Inflammatory macrophage treated with lipopolysaccharide for 1 hour (primary cell): ENCODE measurements at regions not wholly inside any gene's neighbourhood (a gene's known extent, or its start where the extent isn't known, plus 50 kb on each side); places are given as distances from the start of the nearest gene placed in this dataset.
"Not testable (repeated sequence)": the region's sequence is repeated elsewhere in the genome, so short reads cannot be mapped to it uniquely, and the experiment has no call there.

Experiments
- DNase-seq, 2 donors: peaks; one replicate each; pipeline ENCODE4 v3.0.0-alpha.2; 2020 to 2022

DNA sequence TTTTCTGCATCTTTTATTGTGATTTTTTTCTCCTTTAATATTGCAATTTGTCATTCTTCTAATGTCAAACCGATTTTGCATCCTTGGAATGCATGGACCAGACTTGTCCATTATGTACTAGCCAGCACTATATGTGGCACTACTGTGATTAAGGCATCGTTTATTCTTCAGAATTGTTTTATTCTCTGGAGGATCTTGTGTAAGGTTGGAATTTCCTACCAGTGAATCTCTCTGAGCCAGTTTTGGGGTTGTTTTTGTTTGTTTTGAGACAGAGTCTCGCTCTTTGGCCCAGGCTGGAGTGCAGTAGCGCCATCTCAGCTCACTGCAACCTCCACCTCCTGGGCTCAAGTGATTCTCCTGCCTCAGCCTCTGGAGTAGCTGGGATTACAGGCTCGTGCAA lies 58.5 kb downstream of the IGLL5 start:
- peak; percentile 35 to 65 for DNase-seq

DNA sequence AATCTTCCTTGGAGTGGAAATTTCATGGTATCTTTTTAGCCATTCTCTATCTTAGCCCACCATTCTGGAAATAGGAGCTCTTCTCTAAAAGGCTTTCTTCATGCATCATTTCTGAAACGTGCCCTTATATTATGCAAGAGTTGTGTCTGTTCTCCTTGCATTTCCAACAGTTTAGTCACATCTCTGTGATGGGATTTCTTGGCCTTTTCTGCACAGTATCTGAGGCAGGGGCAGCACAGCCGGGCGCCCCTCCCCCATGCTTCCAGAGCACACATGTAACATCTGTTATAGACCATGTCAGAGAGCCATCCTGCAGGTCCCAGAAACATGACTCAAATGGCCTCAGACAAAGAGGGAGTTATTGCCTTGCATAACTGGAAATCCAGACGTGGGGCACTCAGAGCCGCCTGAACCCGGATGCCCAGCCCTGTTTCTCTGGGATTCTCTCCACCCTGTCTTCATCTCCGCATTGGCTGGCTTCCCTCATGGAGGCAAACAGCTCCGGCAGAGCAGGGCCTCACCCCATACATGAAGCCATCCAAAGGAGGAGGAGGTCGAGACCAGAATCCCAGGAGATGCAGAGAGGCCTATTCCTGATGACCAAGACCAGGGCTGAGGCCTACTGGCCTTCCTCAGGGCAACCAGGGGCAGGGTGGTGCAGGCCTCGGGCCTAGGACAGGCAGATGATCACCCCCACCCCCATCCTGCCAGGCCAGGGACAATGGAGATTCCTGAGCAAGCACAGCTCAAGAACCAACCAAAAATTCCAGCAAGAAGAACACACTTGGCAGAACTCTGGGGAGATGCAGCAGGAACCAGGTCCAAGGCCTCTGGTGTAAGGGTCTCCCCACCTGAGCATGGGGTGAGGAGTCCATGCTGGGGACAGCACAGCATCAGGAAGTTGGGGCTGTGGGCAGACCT lies 61.3 kb downstream of the IGLL5 start:
- DNase-seq, result peak in 1 of 2 donors; percentile 21

DNA sequence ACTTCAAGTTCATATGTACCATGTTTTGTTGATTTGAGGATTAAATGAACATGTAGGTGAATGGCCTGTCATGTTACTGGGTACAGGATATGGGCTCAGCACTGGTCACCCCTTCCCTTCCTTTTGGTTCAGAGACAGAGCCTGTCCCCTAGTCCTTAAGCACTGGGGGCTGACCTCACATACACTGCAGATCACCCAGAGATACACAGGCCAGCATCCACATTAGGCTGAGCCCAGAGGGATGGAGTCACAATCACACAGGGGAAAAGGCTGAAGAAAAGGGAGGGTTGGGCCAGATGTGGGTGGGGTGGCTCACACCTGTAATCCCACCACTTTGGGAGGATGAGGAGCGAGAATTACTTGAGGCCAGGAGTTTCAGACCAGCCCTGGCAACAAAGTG lies 62.3 kb downstream of the IGLL5 start:
- DNase-seq, result no peak

DNA sequence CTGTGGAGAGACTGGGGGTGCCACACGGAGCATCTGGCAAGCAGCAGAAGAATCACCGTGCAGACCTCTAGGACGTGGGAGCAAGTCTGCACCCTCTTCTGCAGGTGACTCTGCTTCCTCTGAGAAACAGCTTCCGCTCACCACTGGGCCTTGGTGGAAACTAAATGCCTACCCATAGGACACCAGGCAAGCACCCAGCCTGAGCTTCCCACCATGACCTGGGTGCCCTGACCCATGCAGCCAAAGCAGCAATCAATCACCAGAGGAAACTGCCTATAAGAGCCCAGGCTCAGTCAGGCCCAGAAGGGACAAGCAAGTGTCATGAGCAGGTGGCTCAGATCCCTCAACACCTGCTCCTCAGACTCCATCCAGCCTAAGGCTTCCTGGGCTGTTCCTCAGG lies 63.4 kb downstream of the IGLL5 start:
- DNase-seq, result no peak

DNA sequence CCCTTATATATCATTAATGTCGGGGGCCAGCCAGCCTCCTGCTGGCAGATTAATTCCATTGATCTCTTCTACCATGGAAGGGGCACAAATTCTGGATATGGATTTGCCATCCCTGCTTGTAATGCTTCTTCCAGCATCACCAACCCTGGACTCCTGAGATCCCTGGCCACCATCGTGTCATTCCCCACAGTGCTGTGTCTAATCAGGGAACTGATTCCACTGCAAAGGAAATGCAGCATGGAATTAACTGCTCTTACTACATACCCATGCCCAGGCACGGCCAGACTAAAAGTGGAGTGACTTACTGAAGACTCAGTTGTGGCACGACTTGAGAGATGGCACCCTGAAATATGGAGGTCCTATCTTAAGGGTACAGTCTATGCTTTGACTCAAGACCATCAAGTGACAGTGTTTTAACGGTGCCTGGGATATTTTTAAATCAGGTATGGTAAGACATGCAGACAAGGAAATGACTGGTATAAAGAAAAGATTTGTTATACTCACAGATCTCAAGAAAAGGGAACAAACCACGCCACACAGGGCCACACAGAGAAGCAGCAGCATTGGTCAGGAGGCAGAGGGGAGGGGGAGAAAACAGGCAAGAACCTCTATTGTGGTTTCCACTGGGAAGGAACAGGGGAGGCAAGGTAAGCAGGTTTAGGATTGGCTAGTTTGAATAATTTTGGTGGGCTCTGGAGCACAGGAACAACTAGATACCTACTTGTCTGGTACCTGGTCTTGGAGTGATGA lies 65.1 kb downstream of the IGLL5 start:
- no peak for DNase-seq

DNA sequence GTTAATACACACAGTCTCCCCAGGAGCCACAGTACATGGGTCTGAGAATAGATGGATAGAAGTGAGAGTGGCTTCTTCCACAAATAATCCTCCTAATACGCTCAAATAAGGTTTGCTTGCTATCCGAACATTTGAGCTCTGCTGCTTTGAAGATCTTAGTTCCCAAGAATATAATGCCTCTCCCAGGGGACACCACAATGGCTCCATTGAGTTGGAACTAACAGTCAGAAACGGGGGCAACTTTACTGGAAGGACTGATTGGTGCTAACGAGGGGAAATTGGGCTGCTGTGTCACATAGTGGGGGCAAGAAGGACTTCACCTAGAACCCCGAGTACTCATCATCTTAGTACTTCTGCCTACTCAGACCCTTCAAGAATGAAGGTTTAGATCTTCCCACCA lies 66.2 kb downstream of the IGLL5 start:
- no peak for DNase-seq

DNA sequence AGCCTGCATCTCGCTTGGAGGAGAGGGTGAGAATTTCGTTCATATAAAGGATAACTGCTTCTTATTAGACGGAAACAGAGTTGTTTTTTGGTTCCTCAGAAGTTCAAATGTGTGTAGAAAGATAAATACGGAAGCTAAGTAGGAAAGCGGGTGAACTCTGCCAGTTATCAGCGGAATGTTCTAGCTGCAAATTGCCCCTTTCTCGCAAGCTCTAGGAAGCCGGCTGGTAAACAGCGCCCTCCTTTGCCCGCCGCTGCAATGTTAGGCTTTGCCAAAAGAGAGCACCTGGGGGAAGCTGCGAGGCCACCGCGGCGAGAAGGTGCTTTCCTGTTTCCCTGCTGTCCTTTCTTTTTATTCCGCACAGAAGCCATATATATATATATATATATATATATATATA lies 67.0 kb downstream of the IGLL5 start:
- DNase-seq, result peak in 1 of 2 donors; percentile 58

DNA sequence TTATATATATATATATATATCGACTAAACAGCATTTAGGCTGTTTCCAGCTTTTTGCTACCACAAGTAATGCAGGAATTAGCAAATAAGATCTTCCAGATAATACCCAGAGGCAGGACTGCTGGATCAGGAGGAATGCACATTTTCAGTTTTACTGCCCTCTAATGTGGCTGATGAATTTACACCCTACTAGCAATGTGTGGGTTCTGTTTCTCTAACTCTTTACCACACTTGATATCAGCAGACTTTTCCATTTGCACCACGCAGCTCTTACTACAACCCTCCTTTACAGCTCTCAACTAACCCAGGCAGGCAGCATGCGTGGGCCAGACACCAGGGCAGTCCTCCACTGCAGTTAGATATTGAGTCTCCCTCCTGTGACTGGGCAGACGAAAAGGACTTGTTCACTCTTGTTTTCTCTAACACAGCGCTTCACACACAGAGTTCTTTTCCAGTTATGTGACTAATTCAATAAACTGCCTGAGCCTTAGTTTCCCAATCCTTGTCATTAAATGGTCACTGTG lies 67.7 kb downstream of the IGLL5 start:
- DNase-seq, result no peak

DNA sequence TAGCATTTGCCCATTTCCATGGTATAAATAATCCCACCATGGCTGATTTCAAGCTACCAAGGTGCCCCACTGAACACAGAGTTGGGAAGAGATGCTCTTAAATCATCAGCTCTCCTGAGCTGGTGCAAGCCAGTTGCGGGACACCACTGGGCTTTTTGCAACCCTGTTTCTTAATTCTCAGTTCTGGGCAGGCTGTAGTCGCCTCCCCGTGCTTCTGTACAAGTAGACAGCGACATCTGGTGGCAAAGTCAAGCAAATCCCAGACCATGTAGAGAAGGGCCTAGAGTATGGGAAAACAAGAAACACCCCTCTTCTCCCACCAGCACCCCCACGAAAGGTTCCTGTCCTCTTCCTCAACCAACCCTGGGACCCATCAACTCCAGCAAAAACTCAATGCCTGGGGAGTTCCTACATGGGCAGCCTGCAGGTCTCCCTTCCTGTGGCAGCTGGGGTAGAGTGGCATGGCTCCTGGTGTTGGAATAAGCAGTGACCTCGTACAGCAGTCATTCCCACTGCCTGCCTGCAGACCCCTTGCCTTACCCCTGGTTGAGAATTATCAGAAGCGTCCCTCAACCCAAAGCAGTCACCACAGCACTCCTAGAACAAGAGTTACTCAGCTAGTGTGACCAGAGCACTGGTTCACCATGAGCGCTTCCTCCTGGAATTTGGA lies 68.4 kb downstream of the IGLL5 start:
- peak; percentile 54 to 87 for DNase-seq

DNA sequence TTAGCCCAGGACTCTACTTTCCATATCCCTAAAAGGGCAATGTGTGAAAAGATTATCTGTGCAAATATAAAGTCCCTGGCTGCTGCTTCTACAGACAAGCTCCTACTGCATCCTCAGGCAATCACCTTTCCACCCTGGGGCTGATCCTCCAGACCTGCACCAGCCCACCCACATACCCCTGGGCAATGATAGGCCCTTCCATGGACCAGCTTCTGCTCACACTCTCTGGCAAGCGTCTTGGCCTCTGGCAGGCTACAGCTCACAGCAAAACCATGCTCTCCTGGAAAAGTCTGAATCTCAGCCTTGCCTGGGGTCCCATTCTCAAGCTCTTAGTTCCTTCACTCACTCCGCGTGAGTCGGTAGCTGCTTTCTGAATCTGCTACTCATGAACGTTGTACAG lies 69.5 kb downstream of the IGLL5 start:
- DNase-seq, result no peak

DNA sequence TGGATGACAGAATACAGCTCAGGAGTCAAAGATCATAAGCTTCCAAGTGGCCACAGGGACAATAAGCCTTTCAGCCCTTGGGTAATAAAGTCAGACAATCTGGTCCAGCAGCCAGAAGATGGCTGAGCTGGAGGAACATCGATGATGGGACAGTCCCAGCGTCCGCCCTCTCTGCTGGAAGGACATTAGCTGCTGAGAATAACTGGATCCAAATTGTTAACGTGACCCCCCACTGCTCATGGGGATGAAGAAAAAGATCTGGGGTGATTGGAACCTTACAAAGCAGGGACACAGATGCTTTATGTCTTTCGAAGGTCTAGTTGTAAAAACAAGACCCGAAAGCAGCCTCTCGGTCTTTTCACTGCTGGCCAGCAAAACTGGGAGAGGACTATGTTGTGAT lies 71.0 kb downstream of the IGLL5 start:
- DNase-seq, result no peak

DNA sequence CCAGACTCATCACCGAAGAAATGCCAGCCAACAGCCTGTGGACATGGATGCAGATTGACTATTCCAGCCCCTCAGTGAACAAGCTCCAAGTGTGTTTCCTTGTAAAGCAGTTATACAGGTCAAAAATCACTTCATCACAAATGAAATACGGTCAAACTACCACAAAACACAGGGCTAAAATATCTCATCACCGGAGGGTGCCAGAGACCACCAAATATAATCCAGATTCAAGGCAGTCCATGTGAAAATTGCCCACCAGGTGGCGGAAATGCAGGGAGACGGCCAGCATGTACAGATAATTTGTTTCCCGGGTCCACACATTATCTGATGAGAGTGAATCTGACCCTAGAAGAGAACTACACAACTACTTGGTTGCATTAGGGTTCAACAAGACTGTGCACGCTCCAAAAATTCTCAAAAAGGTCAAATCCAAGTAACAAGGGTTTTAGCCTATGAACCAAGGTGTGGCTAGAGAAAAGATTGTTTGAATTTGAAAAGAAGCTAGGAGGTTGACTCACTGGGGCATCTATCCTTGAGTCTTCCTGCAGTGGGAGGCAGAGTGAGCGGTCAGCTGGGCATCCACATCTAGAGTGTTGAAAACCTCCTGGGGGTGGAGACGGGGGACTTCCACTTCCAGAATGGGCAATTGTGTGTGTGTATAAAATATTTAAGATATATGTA lies 71.7 kb downstream of the IGLL5 start:
- peak; percentile 49 to 66 for DNase-seq

DNA sequence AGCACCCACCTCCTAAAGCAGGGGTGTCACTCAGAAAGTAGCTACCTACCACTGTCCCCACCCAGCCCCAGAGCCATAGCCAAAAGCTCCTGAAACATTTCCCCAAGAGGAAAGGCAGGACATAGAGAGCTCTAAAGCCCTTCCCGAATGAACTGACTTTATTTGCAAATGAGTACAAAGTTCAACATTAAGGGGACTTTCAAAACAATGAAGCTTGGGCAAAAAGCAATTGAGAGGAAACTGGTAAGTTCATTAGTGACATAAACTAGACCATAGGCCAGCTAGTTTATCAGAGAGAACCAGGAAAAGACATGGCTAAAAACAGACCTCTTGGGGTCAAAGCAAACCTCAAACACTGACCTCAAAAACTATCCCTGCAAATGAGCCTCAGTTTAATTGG lies 72.7 kb downstream of the IGLL5 start:
- DNase-seq, result no peak

DNA sequence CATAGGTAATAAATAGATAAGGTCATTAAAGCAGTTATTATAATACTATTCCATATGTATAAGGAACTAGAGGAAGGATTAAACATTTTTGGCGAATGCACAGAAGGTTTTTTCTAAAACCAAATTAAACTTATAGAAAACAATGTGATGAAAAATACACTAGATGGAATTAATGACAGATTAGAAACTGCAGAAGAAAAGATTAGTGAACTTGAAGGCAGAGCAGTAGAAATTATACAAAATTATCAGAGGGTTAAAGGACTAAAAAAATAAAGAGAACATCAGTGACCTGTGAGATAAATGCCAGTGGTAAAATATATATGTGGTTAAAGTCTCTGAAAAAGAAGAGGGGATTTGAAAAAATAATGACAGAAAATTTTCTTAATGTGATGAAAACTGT lies 74.0 kb downstream of the IGLL5 start:
- DNase-seq, result no peak

DNA sequence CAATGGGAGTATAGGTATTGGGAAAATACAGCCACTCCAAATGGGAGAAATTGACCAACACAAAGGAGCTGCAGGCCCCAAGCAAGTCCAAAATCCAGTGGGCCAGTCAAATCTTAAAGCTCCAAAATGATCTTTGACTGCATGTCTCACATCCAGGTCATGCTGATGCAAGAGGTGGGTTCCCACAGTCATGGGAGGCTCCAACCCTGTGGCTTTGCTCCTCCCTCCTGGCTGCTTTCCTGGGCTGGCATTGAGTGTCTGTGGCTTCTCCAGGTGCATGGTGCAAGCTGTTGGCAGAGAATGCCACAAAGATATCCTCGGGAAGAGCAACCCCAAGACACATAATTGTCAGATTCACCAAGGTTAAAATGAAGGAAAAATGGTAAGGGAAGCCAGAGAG lies 80.8 kb downstream of the IGLL5 start:
- no peak for DNase-seq

DNA sequence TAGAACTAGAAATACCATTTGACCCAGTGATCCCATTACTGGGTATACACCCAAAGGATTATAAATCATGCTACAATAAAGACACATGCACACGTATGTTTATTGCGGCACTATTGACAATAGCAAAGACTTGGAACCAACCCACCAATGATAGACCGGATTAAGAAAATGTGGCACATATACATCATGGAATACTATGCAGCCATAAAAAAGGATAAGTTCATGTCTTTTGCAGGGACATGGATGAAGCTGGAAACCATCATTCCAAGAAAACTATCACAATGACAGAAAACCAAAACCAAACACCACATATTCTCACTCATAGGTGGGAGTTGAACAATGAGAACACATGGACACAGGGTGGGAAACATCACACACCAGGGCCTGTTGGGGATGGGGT lies 85.0 kb downstream of the IGLL5 start:
- DNase-seq, result not testable (repeated sequence)

DNA sequence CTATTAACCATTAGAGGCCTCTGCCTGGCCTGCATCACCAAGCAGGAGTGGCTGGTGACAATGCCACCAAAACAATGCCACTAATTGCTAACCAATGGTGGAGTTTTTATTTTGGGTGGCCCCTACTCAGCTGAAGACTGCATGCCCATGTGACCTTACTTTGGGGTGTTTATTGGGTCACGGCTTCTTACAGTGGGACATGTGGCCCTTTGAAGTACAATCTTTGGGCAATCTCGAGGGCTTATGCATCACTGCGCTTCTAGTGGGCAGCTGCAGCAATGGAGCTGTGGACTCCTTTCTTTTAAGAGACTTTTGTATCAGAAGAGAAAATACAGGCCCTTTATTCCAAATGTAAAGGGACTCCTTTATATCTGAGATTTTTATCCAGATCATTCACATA lies 85.7 kb downstream of the IGLL5 start:
- no peak for DNase-seq

DNA sequence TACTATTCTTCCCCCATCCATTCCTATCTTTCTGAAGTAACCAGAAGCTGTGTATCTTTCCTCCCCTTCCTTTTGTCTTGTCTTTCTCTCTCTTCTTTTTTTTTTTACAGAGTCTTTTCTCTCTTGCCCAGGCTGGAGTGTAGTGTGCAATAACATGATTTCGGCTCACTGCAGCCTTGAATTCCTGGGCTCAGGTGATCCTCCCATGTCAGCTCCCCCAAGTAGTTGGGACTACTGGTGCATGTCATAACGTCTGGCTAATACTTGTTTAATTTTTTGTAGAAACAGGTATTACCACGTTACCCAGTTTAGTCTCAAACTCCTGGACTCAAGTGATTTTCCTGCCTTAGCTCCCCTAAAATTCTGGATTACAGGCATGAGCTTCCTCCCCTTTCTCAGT lies 86.5 kb downstream of the IGLL5 start:
- no peak for DNase-seq

DNA sequence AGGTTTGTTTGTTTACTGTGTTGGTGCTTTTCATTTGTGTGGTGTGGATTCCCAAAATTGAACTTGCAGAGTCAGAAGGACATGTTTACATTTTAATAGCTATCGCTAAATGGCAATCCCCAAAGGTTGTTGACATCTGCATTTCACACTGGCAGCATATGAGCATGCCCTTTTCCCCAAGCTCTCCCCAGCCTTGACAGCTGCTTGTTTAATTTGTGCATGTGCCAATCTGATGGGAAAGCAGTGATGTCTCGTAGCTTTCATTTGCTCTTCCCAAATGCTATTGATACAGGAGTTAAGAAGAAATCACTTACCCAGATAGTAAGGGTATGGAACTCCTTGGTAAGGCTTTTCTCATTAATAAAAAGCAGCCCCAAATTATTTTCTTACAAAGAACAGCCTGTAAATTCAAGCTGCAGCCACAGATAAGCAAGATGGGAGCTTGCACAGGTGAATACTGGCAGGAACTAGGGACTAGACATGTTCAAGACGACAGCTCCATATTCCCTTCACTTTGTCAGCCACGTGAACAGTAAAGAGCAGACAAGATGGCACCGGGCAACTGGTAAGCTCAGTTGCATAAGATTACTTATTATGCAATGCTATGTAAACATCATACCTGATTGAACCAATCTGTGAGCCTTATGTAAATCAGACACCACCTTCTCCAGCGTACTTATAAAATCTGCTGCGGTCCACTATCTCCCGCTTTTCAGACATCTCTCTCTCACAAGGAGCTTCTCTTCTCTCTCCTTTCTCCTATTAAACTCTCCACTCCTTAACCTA lies 87.4 kb downstream of the IGLL5 start:
- no peak for DNase-seq

DNA sequence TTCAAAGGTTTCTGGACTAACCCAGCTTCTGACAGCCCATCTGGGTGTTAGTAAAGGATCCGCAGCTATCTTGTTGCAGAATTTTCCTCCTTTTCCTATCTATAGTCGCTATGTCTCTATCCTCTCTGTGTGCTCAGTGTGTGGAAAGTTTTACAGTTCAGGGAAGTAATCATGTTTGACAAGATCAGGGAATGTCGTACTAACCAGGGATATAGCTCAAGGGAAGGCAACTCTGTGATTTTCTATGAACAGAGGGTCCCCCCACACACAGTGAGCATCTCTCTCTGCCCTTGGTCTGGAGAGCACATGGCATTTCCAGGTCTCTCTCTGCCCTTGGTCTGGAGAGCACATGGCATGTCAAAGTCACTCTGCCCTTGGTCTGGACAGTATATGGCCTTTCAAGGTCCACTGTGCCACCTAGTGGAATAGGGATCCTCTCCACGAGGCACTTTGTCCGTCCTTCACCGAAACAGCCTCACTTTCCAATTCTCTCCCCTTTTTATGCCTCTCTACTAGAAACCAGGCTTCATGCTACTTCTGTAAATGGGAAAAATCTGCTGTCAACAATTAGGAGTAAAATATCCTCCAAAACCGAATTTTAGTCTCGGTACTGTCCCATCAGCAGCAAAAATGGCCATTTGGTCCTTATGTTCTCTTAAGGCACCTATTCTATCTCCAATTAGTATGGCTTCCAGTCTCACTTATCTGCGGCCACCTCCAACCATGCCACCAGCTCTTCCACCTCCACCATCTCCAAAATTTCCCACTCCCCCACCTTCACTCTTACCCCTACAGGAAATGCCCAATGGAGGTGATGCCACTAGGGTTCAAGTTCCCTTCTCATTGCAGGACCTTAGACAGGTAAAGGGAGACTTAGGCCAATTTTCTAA lies 88.7 kb downstream of the IGLL5 start:
- no peak for DNase-seq
